Epithelial cell of esophagus (primary cell): ENCODE measurements at regions not wholly inside any gene's neighbourhood (a gene's known extent, or its start where the extent isn't known, plus 50 kb on each side); places are given as distances from the start of the nearest gene placed in this dataset.

Experiments
- DNase-seq: peaks from one replicate; pipeline ENCODE4 v3.0.0; 2010; ENCODE audit warnings: low read depth
- H3K4me3 ChIP-seq: 2 replicates; pipeline ENCODE4 v1.5.1; 2011; ENCODE audit warnings: mild to moderate bottlenecking, low read length, control low read depth
- TF ChIP-seq, protein P1 (sequence below): IDR thresholded peaks from 2 replicates; pipeline ENCODE4 v1.5.1; 2011; ENCODE audit warnings: low read depth, mild to moderate bottlenecking, low read length, control low read depth, inconsistent platforms; ENCODE audit not compliant: insufficient read depth; ENCODE audit errors: missing control alignments

DNA sequence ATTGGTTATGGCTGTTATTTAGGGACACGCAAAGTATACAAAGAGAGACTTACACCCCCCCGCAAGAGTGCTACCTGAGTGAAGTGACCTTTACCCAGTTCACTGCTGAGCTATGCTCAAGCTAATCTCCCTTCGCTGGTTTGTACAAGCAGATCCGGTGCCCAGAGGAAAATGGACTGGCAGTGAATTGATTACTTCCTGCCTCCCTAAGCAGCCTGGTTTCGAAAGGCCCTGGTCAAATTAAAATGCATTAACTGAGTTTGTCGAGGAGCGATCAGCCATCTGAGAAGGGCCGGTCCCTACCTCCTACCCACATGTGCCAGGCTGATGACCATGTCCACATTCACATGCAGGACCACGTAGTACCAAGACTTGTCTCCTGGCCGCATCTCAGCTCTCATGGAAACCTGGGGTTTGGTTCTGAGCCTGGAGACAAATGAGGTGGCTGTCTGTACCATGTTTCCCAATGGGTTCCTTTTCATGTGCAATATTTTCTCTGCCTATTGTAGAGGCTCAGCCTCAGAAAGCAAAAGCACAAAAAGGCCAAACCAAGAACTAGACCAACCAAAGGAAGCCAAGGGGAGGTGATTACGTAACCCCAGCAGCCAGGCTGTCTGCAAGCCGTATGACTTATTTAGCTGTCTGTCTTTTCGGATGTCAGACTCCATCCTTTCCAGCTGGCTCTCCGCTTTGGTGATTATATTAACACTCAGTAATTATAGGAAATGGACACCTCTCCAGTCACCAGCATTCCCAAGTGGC, 284.7 kb upstream of the PWP1 start:
- peak; percentile 54 for DNase-seq
- TF ChIP-seq, protein P1, sequence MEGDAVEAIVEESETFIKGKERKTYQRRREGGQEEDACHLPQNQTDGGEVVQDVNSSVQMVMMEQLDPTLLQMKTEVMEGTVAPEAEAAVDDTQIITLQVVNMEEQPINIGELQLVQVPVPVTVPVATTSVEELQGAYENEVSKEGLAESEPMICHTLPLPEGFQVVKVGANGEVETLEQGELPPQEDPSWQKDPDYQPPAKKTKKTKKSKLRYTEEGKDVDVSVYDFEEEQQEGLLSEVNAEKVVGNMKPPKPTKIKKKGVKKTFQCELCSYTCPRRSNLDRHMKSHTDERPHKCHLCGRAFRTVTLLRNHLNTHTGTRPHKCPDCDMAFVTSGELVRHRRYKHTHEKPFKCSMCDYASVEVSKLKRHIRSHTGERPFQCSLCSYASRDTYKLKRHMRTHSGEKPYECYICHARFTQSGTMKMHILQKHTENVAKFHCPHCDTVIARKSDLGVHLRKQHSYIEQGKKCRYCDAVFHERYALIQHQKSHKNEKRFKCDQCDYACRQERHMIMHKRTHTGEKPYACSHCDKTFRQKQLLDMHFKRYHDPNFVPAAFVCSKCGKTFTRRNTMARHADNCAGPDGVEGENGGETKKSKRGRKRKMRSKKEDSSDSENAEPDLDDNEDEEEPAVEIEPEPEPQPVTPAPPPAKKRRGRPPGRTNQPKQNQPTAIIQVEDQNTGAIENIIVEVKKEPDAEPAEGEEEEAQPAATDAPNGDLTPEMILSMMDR: no peak
- H3K4me3 ChIP-seq: no peak overlapping the region

DNA sequence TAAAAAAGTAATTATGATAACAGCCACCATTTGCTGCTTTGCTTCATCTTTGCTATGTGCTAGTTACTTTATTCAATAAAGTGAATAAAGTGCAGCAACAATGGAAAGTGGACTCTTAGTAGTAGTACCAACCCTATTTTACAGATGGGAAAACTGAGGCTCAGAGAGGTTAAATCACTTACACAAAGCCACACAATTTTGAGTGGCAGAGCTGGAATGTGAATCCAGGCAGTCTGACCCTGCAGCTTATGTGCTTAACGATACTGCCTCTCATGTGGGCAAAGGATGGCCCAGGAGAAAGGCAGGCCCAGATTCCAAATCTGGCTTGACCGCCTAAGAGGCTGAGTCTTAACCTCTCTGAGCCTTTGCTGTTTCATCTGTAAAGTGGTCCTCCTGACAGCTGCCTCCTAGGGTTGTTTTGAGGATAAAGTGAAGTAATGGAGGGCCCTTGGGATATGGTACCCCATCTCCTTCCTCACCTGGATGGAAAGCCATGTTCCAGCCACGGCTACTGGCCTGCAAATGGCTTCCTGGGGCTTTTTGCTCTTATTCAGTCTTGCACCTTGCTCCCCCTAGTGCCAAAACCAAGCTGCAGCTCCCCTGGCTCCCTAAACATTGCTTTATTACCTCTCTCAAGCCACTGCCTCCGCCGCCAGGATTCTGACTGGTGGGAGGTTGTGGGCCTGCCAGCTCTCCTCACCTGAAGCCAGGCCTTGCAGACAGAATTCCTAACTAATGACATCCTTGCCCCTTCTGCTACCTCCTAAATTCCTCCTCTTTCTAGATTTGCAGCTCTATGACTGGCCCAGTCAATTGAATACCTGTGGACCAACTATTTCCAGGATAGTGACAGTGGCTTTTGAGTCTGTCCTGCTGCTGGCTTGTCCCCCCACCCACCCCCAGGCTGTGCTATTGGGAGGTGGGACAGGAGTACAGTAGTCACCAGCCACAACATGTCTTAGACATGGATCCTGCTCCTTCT, 283.3 kb upstream of the PWP1 start:
- peak; percentile 83 for DNase-seq

DNA sequence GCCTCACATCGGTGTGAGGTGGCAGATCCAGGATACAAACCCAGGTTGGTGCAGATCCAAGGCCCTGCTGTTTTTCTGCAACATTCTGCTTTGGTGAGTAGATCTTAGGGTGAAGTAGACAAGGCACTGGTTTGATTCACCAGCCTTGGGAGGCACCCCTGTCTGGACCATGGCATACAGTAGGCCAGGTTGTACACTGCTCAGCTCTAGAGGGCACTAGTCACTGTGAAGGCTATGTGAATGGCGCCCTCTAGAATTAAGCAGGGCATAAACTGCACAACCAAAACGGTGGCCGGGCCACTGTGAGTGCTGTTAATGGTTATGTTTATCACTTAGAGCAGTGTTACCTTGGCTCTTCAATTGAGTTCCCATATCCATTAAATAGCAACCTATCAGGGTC, 280.6 kb upstream of the PWP1 start:
- TF ChIP-seq, protein P1: peak; percentile 60
- DNase-seq: peak; percentile 69
- no peak overlapping the region for H3K4me3 ChIP-seq

More for the DNA sequence above, 283.3 kb upstream of the PWP1 start:
- H3K4me3 ChIP-seq: no peak overlapping the region
- TF ChIP-seq, protein P1: peak; percentile 85

DNA sequence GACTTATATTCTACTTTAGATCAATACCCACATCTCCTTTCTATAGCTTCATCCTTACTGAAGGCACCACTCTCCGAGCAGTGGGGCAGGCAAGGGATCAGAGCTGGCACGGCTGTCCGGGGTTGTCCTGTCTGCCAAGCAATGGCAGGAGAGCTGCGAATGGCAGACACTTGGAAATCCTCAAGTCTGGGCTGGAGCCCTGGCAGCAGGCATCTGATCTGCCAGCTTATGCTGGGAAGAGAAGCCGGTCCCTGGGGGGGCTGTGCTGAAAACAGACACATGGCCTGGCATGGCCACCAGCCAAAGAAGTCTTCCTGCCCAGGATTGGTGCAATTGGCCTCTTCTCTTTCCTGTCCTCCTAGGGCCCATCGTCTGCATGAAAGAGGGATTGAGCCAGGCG, 280.2 kb upstream of the PWP1 start:
- no peak overlapping the region for H3K4me3 ChIP-seq
- TF ChIP-seq, protein P1: no peak
- no peak for DNase-seq

DNA sequence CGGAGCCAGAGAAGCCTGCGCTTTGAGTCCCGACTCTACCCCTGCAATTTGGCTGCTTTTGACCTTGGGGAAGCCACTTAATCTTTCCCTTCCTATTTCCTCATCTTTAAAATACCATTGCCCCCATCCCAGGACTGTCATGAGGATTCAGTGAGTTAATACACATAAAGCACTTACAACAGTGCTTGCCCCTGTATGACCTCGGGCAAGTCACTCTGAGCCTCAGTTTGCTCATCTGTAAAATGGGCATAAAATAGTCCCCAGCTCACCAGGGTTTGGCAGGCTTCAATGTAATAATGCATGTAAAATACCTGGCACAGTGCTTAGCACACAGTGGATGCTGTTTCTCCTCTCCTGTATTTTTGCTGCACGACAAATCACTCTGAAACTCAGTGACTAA, 278.7 kb upstream of the PWP1 start:
- no peak overlapping the region for H3K4me3 ChIP-seq
- no peak for DNase-seq
- TF ChIP-seq, protein P1: no peak

DNA sequence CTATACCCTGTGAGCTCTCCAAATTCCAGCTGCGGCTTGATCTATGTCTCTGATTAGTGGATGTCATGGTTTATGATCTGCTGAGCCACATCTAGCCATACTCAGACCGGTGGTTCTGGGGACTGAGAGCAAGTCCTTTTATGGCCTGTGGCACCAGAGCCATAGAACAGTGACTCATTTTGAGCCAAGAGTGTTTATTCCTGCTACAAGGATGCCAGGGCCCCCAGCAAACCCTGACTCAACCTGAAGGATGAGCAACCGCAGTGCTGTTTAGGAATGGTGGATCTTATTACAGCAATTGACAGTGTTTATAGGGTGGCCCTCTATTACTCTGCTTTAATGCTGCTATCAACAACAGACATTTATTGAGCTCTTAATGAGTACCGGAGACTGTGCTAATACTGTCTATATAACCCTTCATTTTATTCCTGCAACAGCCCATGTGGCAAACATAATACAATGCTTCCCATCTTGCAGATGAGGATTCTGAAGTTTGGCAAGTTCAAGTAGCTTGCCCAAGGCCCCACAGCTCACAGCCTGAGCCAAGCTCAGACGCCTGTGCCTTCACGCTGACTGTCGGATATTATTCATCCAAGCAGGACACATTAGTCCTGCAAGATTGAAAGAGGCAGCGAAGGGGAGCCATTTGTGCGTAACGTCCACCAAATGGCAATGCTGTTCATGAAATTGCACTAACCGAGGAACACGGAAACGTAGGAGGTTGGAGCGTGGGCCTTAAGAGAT, 273.6 kb upstream of the PWP1 start:
- DNase-seq: peak; percentile 90

More for the DNA sequence above, 273.6 kb upstream of the PWP1 start:
- TF ChIP-seq, protein P1: no peak
- no peak overlapping the region for H3K4me3 ChIP-seq
